Loucy (cell line): ENCODE measurements at regions not wholly inside any gene's neighbourhood (a gene's known extent, or its start where the extent isn't known, plus 50 kb on each side); places are given as distances from the start of the nearest gene placed in this dataset.

Experiments used
- H2AFZ ChIP-seq: fragments of 200-600 bp; sonication (generic); 2 replicates; pipeline ENCODE4 v1.6.0; 2016; ENCODE audit warnings: antibody characterized with exemption, mild to moderate bottlenecking, low read length, moderate library complexity
- H3F3A ChIP-seq: fragments of 200-600 bp; 2 replicates; pipeline ENCODE4 v1.6.0; 2016; ENCODE audit warnings: antibody characterized with exemption, low read depth, mild to moderate bottlenecking
- H3K27me3 ChIP-seq: fragments of 200-600 bp; sonication (generic); 2 replicates; pipeline ENCODE4 v1.6.1; 2014; ENCODE audit warnings: low read length, mild to moderate bottlenecking; ENCODE audit not compliant: insufficient read depth, poor library complexity, severe bottlenecking
- H3K36me3 ChIP-seq: fragments of 200-600 bp; sonication (generic); 2 replicates; pipeline ENCODE4 v1.6.1; 2016; ENCODE audit warnings: low read length; ENCODE audit not compliant: insufficient read depth
- H3K4me1 ChIP-seq: fragments of 200-600 bp; sonication (generic); 2 replicates; pipeline ENCODE4 v1.5.1; 2014; ENCODE audit warnings: low read length, mild to moderate bottlenecking; ENCODE audit not compliant: insufficient read depth, poor library complexity, severe bottlenecking
- H3K4me2 ChIP-seq: fragments of 200-600 bp; sonication (generic); 2 replicates; pipeline ENCODE4 v1.6.0; 2014; ENCODE audit warnings: antibody characterized with exemption, low read length, low read depth, mild to moderate bottlenecking; ENCODE audit not compliant: poor library complexity, severe bottlenecking
- H3K4me3 ChIP-seq: fragments of 200-600 bp; sonication (generic); 2 replicates; pipeline ENCODE4 v1.5.1; 2014; ENCODE audit warnings: low read length, mild to moderate bottlenecking, mixed read lengths; ENCODE audit not compliant: poor library complexity, severe bottlenecking
- H3K79me2 ChIP-seq: fragments of 200-600 bp; sonication (generic); 2 replicates; pipeline ENCODE4 v1.6.1; 2014; ENCODE audit warnings: low read length; ENCODE audit not compliant: insufficient read depth
- H3K9ac ChIP-seq: fragments of 200-600 bp; sonication (generic); 2 replicates; pipeline ENCODE4 v1.6.0; 2014; ENCODE audit warnings: mild to moderate bottlenecking, low read depth, low read length, moderate library complexity; ENCODE audit not compliant: poor library complexity, severe bottlenecking
- H3K9me2 ChIP-seq: fragments of 200-600 bp; sonication (generic); replicated peaks from 2 replicates; pipeline ENCODE4 v1.6.1; 2016; ENCODE audit warnings: low read depth, low read length, mixed read lengths
- H3K9me3 ChIP-seq: fragments of 200-600 bp; sonication (generic); 2 replicates; pipeline ENCODE4 v1.6.1; 2014; ENCODE audit warnings: mild to moderate bottlenecking, antibody characterized with exemption, low read length, low read depth; ENCODE audit not compliant: insufficient read depth
- H4K20me1 ChIP-seq: fragments of 200-600 bp; sonication (generic); 2 replicates; pipeline ENCODE4 v1.6.0; 2014; ENCODE audit warnings: antibody characterized with exemption, low read length, mild to moderate bottlenecking; ENCODE audit not compliant: insufficient read depth, poor library complexity, severe bottlenecking
- EZH2phosphoT487 ChIP-seq: fragments of 200-600 bp; IDR thresholded peaks from 2 replicates; pipeline ENCODE4 v1.6.1; 2018; ENCODE audit warnings: antibody characterized with exemption, mild to moderate bottlenecking, moderate library complexity, borderline replicate concordance
- TF ChIP-seq, protein P1 (sequence below): fragments of 200-600 bp; sonication (generic); conservative IDR thresholded peaks from 2 replicates; pipeline ENCODE4 v1.5.1; 2014; ENCODE audit warnings: mild to moderate bottlenecking, antibody characterized with exemption, low read length

DNA sequence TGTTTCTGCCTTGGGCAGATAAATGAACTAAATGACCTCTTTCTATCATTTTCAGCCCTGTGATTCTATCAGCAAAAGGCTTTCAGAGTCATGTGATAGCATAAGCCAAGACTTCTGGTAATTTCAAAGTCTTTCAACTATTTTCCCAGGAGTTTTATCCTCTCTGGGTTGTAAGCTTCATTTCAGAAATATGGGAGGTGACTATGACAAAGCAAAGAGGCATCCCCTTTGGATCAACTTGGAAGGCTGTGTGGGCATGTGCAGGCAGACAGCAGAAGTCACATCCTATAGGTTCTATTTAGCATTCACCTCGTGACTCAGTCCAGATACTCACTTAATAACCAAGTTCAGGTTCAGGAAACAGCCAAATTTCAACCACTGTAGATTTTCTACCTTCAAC, 149.0 kb upstream of the FST start:
- Histone ChIP-seq H3K4me3 (no peak overlapping the region), H4K20me1 (no peaks in the 10 kb centered on the region), H3K9ac (no peak overlapping the region), H2AFZ (no peak overlapping the region), H3K9me2 (no peaks in the 10 kb centered on the region), H3K9me3 (no peaks in the 10 kb centered on the region), H3K27me3 (no peaks in the 10 kb centered on the region), H3K79me2 (no peaks in the 10 kb centered on the region), H3F3A (no peaks in the 10 kb centered on the region), H3K36me3 (no peaks in the 10 kb centered on the region), H3K4me1 (no peaks in the 10 kb centered on the region), H3K4me2 (no peak overlapping the region)
- TF ChIP-seq, protein P1, sequence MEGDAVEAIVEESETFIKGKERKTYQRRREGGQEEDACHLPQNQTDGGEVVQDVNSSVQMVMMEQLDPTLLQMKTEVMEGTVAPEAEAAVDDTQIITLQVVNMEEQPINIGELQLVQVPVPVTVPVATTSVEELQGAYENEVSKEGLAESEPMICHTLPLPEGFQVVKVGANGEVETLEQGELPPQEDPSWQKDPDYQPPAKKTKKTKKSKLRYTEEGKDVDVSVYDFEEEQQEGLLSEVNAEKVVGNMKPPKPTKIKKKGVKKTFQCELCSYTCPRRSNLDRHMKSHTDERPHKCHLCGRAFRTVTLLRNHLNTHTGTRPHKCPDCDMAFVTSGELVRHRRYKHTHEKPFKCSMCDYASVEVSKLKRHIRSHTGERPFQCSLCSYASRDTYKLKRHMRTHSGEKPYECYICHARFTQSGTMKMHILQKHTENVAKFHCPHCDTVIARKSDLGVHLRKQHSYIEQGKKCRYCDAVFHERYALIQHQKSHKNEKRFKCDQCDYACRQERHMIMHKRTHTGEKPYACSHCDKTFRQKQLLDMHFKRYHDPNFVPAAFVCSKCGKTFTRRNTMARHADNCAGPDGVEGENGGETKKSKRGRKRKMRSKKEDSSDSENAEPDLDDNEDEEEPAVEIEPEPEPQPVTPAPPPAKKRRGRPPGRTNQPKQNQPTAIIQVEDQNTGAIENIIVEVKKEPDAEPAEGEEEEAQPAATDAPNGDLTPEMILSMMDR, result no peak
- no peak for TF ChIP-seq EZH2phosphoT487

DNA sequence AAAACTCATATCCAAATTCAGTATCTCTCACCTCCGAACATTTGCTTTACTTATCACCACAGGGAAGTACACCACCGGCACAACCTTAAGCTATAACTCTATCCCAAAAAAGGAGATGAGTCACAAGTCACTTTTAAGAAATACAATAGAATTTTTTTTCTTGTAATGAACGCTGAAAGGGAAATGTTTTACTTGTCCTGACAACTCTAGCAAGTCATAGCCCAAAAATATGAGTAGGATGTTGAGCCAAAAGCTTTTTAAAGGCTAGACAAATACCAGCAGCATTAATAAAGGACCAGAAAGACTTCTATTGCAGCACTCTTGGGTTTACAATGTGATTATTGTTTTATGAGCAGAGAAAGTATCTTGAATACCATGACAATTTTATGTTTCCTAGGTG, 147.3 kb upstream of the FST start:
- no peaks in the 10 kb centered on the region for H3K27me3 ChIP-seq
- H3K4me3 ChIP-seq, result no peak overlapping the region
- H3F3A ChIP-seq, result no peaks in the 10 kb centered on the region
- no peak overlapping the region for H3K9ac ChIP-seq
- no peaks in the 10 kb centered on the region for H3K36me3 ChIP-seq
- H3K9me3 ChIP-seq, result no peaks in the 10 kb centered on the region
- TF ChIP-seq, protein P1, result no peak
- no peak for TF ChIP-seq EZH2phosphoT487
- H3K4me2 ChIP-seq, result no peak overlapping the region
- no peaks in the 10 kb centered on the region for H4K20me1 ChIP-seq
- H3K9me2 ChIP-seq, result no peaks in the 10 kb centered on the region
- H2AFZ ChIP-seq, result no peak overlapping the region
- no peaks in the 10 kb centered on the region for H3K79me2 ChIP-seq
- no peaks in the 10 kb centered on the region for H3K4me1 ChIP-seq

- Histone ChIP-seq H3K79me2 (no peaks in the 10 kb centered on the region), H3K9me2 (no peaks in the 10 kb centered on the region), H3K9ac (no peak overlapping the region), H3K27me3 (no peaks in the 10 kb centered on the region), H3K9me3 (no peaks in the 10 kb centered on the region), H3K4me3 (no peak overlapping the region), H2AFZ (no peak overlapping the region), H3K4me2 (no peak overlapping the region), H3K4me1 (no peaks in the 10 kb centered on the region), H4K20me1 (no peaks in the 10 kb centered on the region), H3K36me3 (no peaks in the 10 kb centered on the region), H3F3A (no peaks in the 10 kb centered on the region)
- TF ChIP-seq, protein P1, result no peak
- TF ChIP-seq EZH2phosphoT487, result no peak
Observed at GRCh38 chr5:53334431-53334941, 145.9 kb upstream of the FST start.
